ENCODE measurements at regions not wholly inside any gene's neighbourhood (a gene's known extent, or its start where the extent isn't known, plus 50 kb on each side); places are given as distances from the start of the nearest gene placed in this dataset.

- Mint-ChIP-seq H3K36me3 (no peaks in the 10 kb centered on the region), H3K4me3 (no peak overlapping the region), H3K27me3 (ENCODE audit: insufficient read depth, low read depth) (peaks cover 4% of the 10 kb centered on the region), H3K4me1 (no peaks in the 10 kb centered on the region), H3K27ac (no peak overlapping the region), H3K9me3 (peaks cover 5% of the 10 kb centered on the region)
- H3K79me2 ChIP-seq (ENCODE audit: low read depth) = no peaks in the 10 kb centered on the region
- no peak overlapping the region for H3K4me2 ChIP-seq
- H3F3A ChIP-seq (ENCODE audit: low read depth) = no peaks in the 10 kb centered on the region
- no peaks in the 10 kb centered on the region for H3K36me3 ChIP-seq
- no peaks in the 10 kb centered on the region for H3K9me3 ChIP-seq (ENCODE audit: low read depth)
- DNase-seq (ENCODE audit: low spot score) = no peak
- no peak overlapping the region for H3K9ac ChIP-seq
- TF ChIP-seq, protein P1, sequence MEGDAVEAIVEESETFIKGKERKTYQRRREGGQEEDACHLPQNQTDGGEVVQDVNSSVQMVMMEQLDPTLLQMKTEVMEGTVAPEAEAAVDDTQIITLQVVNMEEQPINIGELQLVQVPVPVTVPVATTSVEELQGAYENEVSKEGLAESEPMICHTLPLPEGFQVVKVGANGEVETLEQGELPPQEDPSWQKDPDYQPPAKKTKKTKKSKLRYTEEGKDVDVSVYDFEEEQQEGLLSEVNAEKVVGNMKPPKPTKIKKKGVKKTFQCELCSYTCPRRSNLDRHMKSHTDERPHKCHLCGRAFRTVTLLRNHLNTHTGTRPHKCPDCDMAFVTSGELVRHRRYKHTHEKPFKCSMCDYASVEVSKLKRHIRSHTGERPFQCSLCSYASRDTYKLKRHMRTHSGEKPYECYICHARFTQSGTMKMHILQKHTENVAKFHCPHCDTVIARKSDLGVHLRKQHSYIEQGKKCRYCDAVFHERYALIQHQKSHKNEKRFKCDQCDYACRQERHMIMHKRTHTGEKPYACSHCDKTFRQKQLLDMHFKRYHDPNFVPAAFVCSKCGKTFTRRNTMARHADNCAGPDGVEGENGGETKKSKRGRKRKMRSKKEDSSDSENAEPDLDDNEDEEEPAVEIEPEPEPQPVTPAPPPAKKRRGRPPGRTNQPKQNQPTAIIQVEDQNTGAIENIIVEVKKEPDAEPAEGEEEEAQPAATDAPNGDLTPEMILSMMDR (IDR thresholded peaks at IDR 0.05) = no peak
- TF ChIP-seq EZH2phosphoT487 (IDR thresholded peaks at IDR 0.05) (no peak), EZH2 (IDR thresholded peaks at IDR 0.05) (no peak)
- no peaks in the 10 kb centered on the region for H3K27me3 ChIP-seq
- no peaks in the 10 kb centered on the region for H4K20me1 ChIP-seq (ENCODE audit: low read depth)
- H3K4me3 ChIP-seq = no peak overlapping the region
- no peaks in the 10 kb centered on the region for H3K4me1 ChIP-seq
- no peak overlapping the region for H2AFZ ChIP-seq (replicated peaks)
- H3K27ac ChIP-seq = no peak overlapping the region
Measured at GRCh38 chr18:35816003-35816402, 156.5 kb upstream of the RMP24 start.

- Histone ChIP-seq H3K4me3 (no peak overlapping the region), H3K36me3 (no peaks in the 10 kb centered on the region), H3F3A (ENCODE audit: low read depth) (no peaks in the 10 kb centered on the region), H2AFZ (replicated peaks) (peak overlapping the region; percentile 26), H3K27me3 (no peaks in the 10 kb centered on the region), H3K27ac (no peak overlapping the region), H3K79me2 (ENCODE audit: low read depth) (no peaks in the 10 kb centered on the region), H3K4me2 (no peak overlapping the region), H4K20me1 (ENCODE audit: low read depth) (no peaks in the 10 kb centered on the region), H3K9me3 (ENCODE audit: low read depth) (no peaks in the 10 kb centered on the region), H3K9ac (no peak overlapping the region), H3K4me1 (no peaks in the 10 kb centered on the region)
- TF ChIP-seq EZH2phosphoT487 (IDR thresholded peaks at IDR 0.05) (no peak), EZH2 (IDR thresholded peaks at IDR 0.05) (no peak)
- TF ChIP-seq, protein P1 (IDR thresholded peaks at IDR 0.05) = no peak
- H3K27ac Mint-ChIP-seq = no peak overlapping the region
- H3K27me3 Mint-ChIP-seq (ENCODE audit: insufficient read depth, low read depth) = peaks cover 4% of the 10 kb centered on the region
- peaks cover 5% of the 10 kb centered on the region for H3K9me3 Mint-ChIP-seq
- no peaks in the 10 kb centered on the region for H3K4me1 Mint-ChIP-seq
- no peak for DNase-seq (ENCODE audit: low spot score)
- H3K4me3 Mint-ChIP-seq = no peak overlapping the region
- no peaks in the 10 kb centered on the region for H3K36me3 Mint-ChIP-seq
Measured at GRCh38 chr18:35817604-35818352, 154.7 kb upstream of the RMP24 start.

DNA sequence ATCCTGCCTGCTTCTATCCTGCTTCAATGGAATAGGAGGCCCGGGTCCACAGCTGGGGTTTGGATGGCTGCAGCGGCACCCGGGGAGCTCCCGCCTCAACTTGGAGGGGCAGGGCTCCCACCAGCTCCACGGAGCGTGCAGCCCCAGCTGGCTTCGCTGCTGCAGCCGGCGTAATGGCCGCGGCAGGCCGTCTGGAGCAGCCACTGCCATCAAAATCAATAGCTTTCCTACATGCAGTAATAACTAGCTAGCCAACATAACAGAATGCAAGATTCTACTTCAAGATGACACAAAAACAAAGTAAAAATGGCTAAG lies 154.2 kb upstream of the RMP24 start:
- H3K4me2 ChIP-seq = no peak overlapping the region
- H4K20me1 ChIP-seq (ENCODE audit: low read depth) = no peaks in the 10 kb centered on the region
- DNase-seq (ENCODE audit: low spot score) = no peak
- no peaks in the 10 kb centered on the region for H3F3A ChIP-seq (ENCODE audit: low read depth)
- H3K79me2 ChIP-seq (ENCODE audit: low read depth) = no peaks in the 10 kb centered on the region
- H3K27ac ChIP-seq = no peak overlapping the region
- TF ChIP-seq, protein P1 (IDR thresholded peaks at IDR 0.05) = no peak
- TF ChIP-seq EZH2 (IDR thresholded peaks at IDR 0.05) (no peak), EZH2phosphoT487 (IDR thresholded peaks at IDR 0.05) (no peak)
- Mint-ChIP-seq H3K9me3 (peaks cover 5% of the 10 kb centered on the region), H3K4me1 (no peaks in the 10 kb centered on the region), H3K36me3 (no peaks in the 10 kb centered on the region), H3K27ac (no peak overlapping the region), H3K27me3 (ENCODE audit: insufficient read depth, low read depth) (peaks cover 4% of the 10 kb centered on the region), H3K4me3 (no peak overlapping the region)
- no peaks in the 10 kb centered on the region for H3K4me1 ChIP-seq
- H3K36me3 ChIP-seq = no peaks in the 10 kb centered on the region
- no peak overlapping the region for H3K4me3 ChIP-seq
- peak overlapping the region; percentile 26 for H2AFZ ChIP-seq (replicated peaks)
- no peak overlapping the region for H3K9ac ChIP-seq
- no peaks in the 10 kb centered on the region for H3K9me3 ChIP-seq (ENCODE audit: low read depth)
- H3K27me3 ChIP-seq = no peaks in the 10 kb centered on the region

Data from neural progenitor cell (in vitro differentiated cells).